OCI-LY3 (cell line): ENCODE measurements at regions not wholly inside any gene's neighbourhood (a gene's known extent, or its start where the extent isn't known, plus 50 kb on each side); places are given as distances from the start of the nearest gene placed in this dataset.

ENCODE experiments used
- H2AFZ ChIP-seq: fragments of 200-600, 300-600 bp; shearing (Covaris generic); 2 replicates; pipeline ENCODE4 v1.6.0; 2014; ENCODE audit warnings: antibody characterized with exemption, low read depth, low read length
- H3K27ac ChIP-seq: fragments of 200-600, 300-600 bp; sonication (generic); 2 replicates; pipeline ENCODE4 v1.5.1; 2014; ENCODE audit warnings: mild to moderate bottlenecking, low read length, moderate library complexity, mixed read lengths
- H3K27me3 ChIP-seq: fragments of 200-600, 300-600 bp; sonication (generic); 2 replicates; pipeline ENCODE4 v1.6.1; 2014; ENCODE audit warnings: low read depth, low read length, mixed read lengths
- H3K36me3 ChIP-seq: fragments of 200-600, 300-600 bp; sonication (generic); replicated peaks from 2 replicates; pipeline ENCODE3; 2014; ENCODE audit warnings: low read depth, low read length, mixed read lengths
- H3K4me1 ChIP-seq: fragments of 300-600, 200-600 bp; sonication (generic); 2 replicates; pipeline ENCODE4 v1.6.1; 2014; ENCODE audit warnings: low read length, mixed read lengths
- H3K4me2 ChIP-seq: fragments of 200-600, 300-600 bp; sonication (generic); 2 replicates; pipeline ENCODE4 v1.6.1; 2014; ENCODE audit warnings: low read length, mixed read lengths
- H3K4me3 ChIP-seq: fragments of 300-600, 200-600 bp; sonication (generic); 2 replicates; pipeline ENCODE4 v1.5.1; 2014; ENCODE audit warnings: antibody characterized with exemption, mild to moderate bottlenecking, low read length, moderate library complexity
- H3K79me2 ChIP-seq: fragments of 300-600, 200-600 bp; shearing (Covaris generic); 2 replicates; pipeline ENCODE4 v1.6.1; 2014; ENCODE audit warnings: mild to moderate bottlenecking, low read length, mixed read lengths
- H3K9ac ChIP-seq: fragments of 300-600, 200-600 bp; shearing (Covaris generic); 2 replicates; pipeline ENCODE4 v1.6.0; 2014; ENCODE audit warnings: mild to moderate bottlenecking, low read length, moderate library complexity
- H3K9me3 ChIP-seq: fragments of 200-600, 300-600 bp; shearing (Covaris generic); 2 replicates; pipeline ENCODE4 v1.6.1; 2014; ENCODE audit warnings: low read length, mixed read lengths; ENCODE audit not compliant: insufficient read depth
- H4K20me1 ChIP-seq: fragments of 200-600, 300-600 bp; sonication (generic); 2 replicates; pipeline ENCODE4 v1.6.1; 2016; ENCODE audit warnings: low read length, mixed read lengths; ENCODE audit not compliant: insufficient read depth
- CTCF ChIP-seq: fragments of 200-600, 300-600 bp; sonication (generic); IDR thresholded peaks from 2 replicates; pipeline ENCODE4 v1.5.1; 2014; ENCODE audit warnings: antibody characterized with exemption, low read length, low read depth
- EZH2phosphoT487 ChIP-seq: fragments of 200-600 bp; shearing (Covaris generic); IDR thresholded peaks from 2 replicates; pipeline ENCODE4 v1.6.1; 2018; ENCODE audit warnings: antibody characterized with exemption, mixed run types, low read depth

GRCh38 chr9:106738109-106738508, 124.9 kb upstream of the ZNF462 start:
- H3K27me3 ChIP-seq = no peaks in the 10 kb centered on the region
- H3K9ac ChIP-seq = no peak overlapping the region
- no peak overlapping the region for H3K4me2 ChIP-seq
- H3K27ac ChIP-seq = no peak overlapping the region
- no peak overlapping the region for H2AFZ ChIP-seq
- H3K36me3 ChIP-seq = no peaks in the 10 kb centered on the region
- no peaks in the 10 kb centered on the region for H4K20me1 ChIP-seq
- no peak for TF ChIP-seq CTCF
- no peak for TF ChIP-seq EZH2phosphoT487
- no peak overlapping the region for H3K4me3 ChIP-seq
- H3K4me1 ChIP-seq = no peaks in the 10 kb centered on the region
- no peaks in the 10 kb centered on the region for H3K79me2 ChIP-seq
- H3K9me3 ChIP-seq = no peaks in the 10 kb centered on the region

- no peak overlapping the region for H3K4me2 ChIP-seq
- no peaks in the 10 kb centered on the region for H3K9me3 ChIP-seq
- H3K9ac ChIP-seq = no peak overlapping the region
- H3K27ac ChIP-seq = no peak overlapping the region
- no peak overlapping the region for H3K4me3 ChIP-seq
- no peaks in the 10 kb centered on the region for H3K36me3 ChIP-seq
- 0 out of 2 replicates have a peak, but pooled peaks cover 3% of the 10 kb centered on the region for H3K27me3 ChIP-seq
- H4K20me1 ChIP-seq = no peaks in the 10 kb centered on the region
- H3K4me1 ChIP-seq = no peaks in the 10 kb centered on the region
- no peak overlapping the region for H2AFZ ChIP-seq
- TF ChIP-seq CTCF = no peak
- no peak for TF ChIP-seq EZH2phosphoT487
- no peaks in the 10 kb centered on the region for H3K79me2 ChIP-seq
These were observed 117.5 kb upstream of the ZNF462 start for GRCh38 chr9:106745457-106745856.

GRCh38 chr9:106745876-106746275, 117.1 kb upstream of the ZNF462 start:
- no peak overlapping the region for H3K4me2 ChIP-seq
- H3K36me3 ChIP-seq = no peaks in the 10 kb centered on the region
- TF ChIP-seq EZH2phosphoT487 (no peak), CTCF (no peak)
- no peak overlapping the region for H3K9ac ChIP-seq
- H4K20me1 ChIP-seq = no peaks in the 10 kb centered on the region
- H3K4me3 ChIP-seq = no peak overlapping the region
- H3K27me3 ChIP-seq = 0 out of 2 replicates have a peak, but pooled peaks cover 3% of the 10 kb centered on the region
- H3K27ac ChIP-seq = no peak overlapping the region
- H3K79me2 ChIP-seq = no peaks in the 10 kb centered on the region
- H3K4me1 ChIP-seq = no peaks in the 10 kb centered on the region
- no peak overlapping the region for H2AFZ ChIP-seq
- H3K9me3 ChIP-seq = no peaks in the 10 kb centered on the region

GRCh38 chr9:106751681-106752080, 111.3 kb upstream of the ZNF462 start:
- Histone ChIP-seq H3K4me2 (no peak overlapping the region), H4K20me1 (no peaks in the 10 kb centered on the region), H3K9me3 (no peaks in the 10 kb centered on the region), H3K4me3 (no peak overlapping the region), H3K4me1 (peaks cover 20% of the 10 kb centered on the region), H3K27me3 (0 out of 2 replicates have a peak, but pooled peaks cover 3% of the 10 kb centered on the region), H3K9ac (no peak overlapping the region), H2AFZ (no peak overlapping the region), H3K27ac (no peak overlapping the region), H3K36me3 (no peaks in the 10 kb centered on the region), H3K79me2 (no peaks in the 10 kb centered on the region)
- TF ChIP-seq CTCF (no peak), EZH2phosphoT487 (no peak)
